Mesodermal cell (in vitro differentiated cells): ENCODE measurements at regions not wholly inside any gene's neighbourhood (a gene's known extent, or its start where the extent isn't known, plus 50 kb on each side); places are given as distances from the start of the nearest gene placed in this dataset.

Source experiments
- H3K27ac ChIP-seq: 2 replicates; pipeline ENCODE4 v1.7.0; 2013; ENCODE audit warnings: mild to moderate bottlenecking, low read depth, low read length, moderate library complexity; ENCODE audit not compliant: severe bottlenecking
- H3K36me3 ChIP-seq: 2 replicates; pipeline ENCODE4 v1.7.1; 2013; ENCODE audit warnings: mild to moderate bottlenecking, low read length, moderate library complexity; ENCODE audit not compliant: control insufficient read depth, insufficient read depth
- H3K4me1 ChIP-seq: one replicate; pipeline ENCODE4 v1.7.1; 2013; ENCODE audit warnings: mild to moderate bottlenecking, low read length; ENCODE audit not compliant: insufficient read depth, control insufficient read depth, poor library complexity, severe bottlenecking
- H3K4me3 ChIP-seq: 2 replicates; pipeline ENCODE4 v1.7.0; 2013; ENCODE audit warnings: low read length, control low read depth, mild to moderate bottlenecking; ENCODE audit not compliant: insufficient read depth, poor library complexity, severe bottlenecking; ENCODE audit errors: extremely low read depth
- H3K9me3 ChIP-seq: 2 replicates; pipeline ENCODE4 v1.7.1; 2013; ENCODE audit warnings: mild to moderate bottlenecking, low read length, moderate library complexity; ENCODE audit not compliant: control insufficient read depth
- WGBS, 2 experiments: methylation state at CpG; one replicate each; pipeline ENCODE4 v1.1.5; 2013; ENCODE audit warnings: missing lambda C conversion rate in 2 of 2; ENCODE audit not compliant: insufficient coverage in 2 of 2; 5-methylcytosine and 5-hydroxymethylcytosine counted together

DNA sequence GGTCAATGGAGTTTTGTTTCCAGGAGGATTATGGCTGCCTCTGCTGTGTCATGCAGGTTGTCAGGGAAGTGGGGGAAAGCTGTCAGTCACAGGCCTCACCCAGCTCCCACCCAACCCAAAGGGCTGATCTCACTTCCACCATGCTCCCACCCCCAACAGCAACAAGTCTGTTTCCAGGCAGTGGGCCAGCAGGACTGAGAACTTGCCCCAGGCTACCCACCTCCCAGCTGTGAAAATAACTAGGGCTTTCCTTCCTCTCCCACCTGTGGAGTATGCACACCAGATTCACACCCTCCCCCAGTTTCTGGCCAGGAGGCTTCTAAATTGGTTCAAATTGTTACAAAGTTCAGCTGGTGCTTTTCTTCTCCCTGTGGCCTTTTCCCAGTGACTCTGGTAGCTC is 95.6 kb upstream of the ACVR1 start:
- Histone ChIP-seq H3K4me1 (no peaks in the 10 kb centered on the region), H3K4me3 (no peak overlapping the region), H3K9me3 (no peaks in the 10 kb centered on the region), H3K36me3 (no peaks in the 10 kb centered on the region), H3K27ac (no peak overlapping the region)

DNA sequence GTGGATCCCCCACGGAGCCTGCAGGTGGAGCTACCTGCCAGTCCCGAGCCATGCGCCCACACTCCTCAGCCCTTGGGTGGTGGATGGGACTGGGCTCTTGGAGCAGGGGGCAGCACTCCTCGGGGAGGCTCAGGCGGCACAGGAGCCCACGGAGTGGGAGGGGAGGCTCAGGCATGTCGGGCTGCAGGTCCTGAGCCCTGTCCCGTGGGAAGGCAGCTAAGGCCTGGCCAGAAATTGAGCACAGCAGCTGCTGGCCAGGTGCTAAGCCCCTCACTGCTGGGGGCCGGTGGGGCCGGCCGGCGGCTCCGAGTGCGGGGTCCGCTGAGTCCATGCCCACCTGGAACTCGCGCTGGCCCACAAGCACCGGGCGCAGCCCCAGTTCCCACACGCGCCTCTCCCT is 91.7 kb upstream of the ACVR1 start:
- Histone ChIP-seq H3K27ac (no peak overlapping the region), H3K9me3 (no peaks in the 10 kb centered on the region), H3K36me3 (no peaks in the 10 kb centered on the region), H3K4me3 (no peak overlapping the region), H3K4me1 (no peaks in the 10 kb centered on the region)
- 95 to 96% methylated on average over 18 to 19 of the region's 21 CpGs for WGBS, 2 experiments

DNA sequence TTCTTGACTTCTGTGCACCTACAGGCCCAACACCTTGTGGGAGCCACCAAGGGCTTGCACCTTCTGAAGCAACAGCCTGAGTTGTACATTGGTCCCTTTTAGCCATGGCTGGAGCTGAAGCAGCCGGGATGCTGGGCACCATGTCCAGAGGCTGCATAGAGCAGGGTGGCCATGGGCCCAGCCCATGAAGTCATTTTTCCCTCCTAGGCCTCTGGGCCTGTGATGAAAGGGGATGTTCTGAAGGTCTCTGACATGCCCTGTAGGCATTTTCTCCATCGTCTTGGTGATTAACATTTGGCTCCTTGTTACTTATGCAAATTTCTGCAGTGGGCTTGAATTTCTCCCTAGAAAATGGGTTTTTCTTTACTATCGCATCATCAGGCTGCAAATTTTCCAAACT is 83.1 kb upstream of the ACVR1 start:
- no peak overlapping the region for H3K4me3 ChIP-seq
- no peaks in the 10 kb centered on the region for H3K4me1 ChIP-seq
- 81 to 90% methylated on average over 3 of the region's 3 CpGs for WGBS, 2 experiments
- no peak overlapping the region for H3K27ac ChIP-seq
- H3K9me3 ChIP-seq: peaks cover 5% of the 10 kb centered on the region
- H3K36me3 ChIP-seq: no peaks in the 10 kb centered on the region

DNA sequence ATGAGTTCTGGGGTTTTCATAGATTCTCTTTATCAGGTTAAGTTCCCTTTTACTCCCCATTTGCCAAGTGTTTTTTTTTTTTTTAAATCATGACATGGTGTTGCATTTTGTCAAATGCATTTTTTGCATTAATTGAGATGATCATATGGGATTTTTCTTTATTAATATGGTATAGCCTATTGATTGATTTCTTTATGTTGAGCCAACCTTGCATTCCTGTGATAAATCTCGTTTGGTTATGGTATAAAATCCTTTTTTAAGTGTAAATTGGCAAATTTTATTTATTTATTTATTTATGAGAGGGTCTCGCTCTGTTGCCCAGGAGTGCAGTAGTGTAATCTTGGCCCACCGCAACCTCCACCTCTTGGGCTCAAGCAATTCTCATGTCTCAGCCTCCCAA is 81.5 kb upstream of the ACVR1 start:
- H3K36me3 ChIP-seq: no peaks in the 10 kb centered on the region
- no peaks in the 10 kb centered on the region for H3K4me1 ChIP-seq
- peaks cover 5% of the 10 kb centered on the region for H3K9me3 ChIP-seq
- no peak overlapping the region for H3K4me3 ChIP-seq
- no CpG with 5 or more reads among the region's 3 CpGs for WGBS, 2 experiments
- H3K27ac ChIP-seq: no peak overlapping the region

DNA sequence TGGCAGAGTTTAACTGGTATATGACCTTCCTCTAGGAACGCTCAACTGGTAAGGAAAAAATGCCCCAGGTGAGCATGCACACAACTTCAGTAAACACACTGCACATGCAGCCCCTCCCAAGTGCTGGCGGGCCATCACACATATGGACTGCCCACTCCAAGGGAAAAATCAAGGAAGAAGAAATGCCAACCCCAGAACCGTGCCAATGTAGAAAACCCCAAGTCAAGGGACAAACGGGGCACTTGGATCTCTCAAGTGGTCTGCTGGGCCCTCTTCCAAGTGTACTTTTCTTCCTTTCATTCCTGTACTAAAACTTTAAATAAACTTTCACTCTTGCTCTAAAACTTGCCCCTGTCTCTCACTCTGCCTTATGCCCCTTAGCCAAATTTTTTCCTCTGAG is 76.4 kb upstream of the ACVR1 start:
- Histone ChIP-seq H3K4me1 (no peaks in the 10 kb centered on the region), H3K4me3 (no peak overlapping the region), H3K36me3 (no peaks in the 10 kb centered on the region), H3K27ac (no peak overlapping the region), H3K9me3 (no peaks in the 10 kb centered on the region)
- 86% methylated on average over 3 to 4 of the region's 4 CpGs for WGBS, 2 experiments

DNA sequence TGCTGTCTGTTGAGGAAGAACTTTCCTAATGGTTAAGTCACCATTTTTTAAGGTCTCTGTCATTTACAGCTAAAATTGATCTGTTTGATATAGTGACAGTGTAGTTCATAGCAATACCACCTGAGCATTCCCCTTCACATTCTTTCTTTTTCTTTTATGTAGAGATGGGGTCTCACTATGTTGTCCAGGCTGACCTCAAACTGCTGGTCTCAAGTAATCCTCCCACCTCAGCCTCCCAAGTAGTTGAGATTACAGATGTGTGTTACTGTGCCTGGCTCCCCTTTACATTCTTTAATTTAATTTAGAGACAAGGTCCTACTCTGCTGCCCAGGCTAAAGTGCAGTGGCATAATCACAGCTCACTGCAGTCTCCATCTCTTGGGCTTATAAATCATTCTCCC is 72.7 kb upstream of the ACVR1 start:
- H3K4me3 ChIP-seq: no peak overlapping the region

DNA sequence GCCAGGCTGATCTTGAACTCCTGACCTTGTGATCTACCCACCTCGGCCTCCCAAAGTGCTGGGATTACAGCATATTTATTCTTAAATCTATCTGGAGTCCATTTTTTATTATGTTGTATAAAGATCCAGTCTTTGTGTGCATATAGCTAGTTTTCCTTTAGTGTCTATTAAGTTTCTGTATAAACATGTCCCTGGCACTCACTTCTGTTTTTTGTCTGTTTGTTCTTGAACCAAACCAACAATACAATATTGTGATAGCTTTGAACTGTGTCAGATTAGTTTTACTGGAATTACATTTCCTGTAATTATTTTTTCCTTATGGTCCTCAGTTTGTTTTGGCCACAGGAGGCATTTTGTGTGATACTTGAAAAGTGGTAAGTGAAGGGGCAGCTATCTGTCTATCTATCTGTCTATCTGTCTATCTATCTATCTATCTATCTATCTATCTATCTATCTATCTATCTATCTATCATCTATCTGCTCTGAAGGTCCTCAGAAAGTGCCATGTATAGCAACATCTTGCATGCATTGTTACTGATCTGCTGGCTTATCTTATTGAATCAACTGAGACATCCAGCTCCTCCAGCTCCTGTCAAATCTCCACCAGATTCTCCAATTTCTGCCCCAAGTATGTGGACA is 70.9 kb upstream of the ACVR1 start:
- Histone ChIP-seq H3K27ac (no peak overlapping the region), H3K4me1 (no peaks in the 10 kb centered on the region), H3K9me3 (no peaks in the 10 kb centered on the region), H3K4me3 (no peak overlapping the region), H3K36me3 (no peaks in the 10 kb centered on the region)
- no CpG with 5 or more reads among the region's 1 CpG for WGBS, 2 experiments

More for the DNA sequence above, 72.7 kb upstream of the ACVR1 start:
- Histone ChIP-seq H3K36me3 (no peaks in the 10 kb centered on the region), H3K9me3 (no peaks in the 10 kb centered on the region), H3K4me1 (no peaks in the 10 kb centered on the region), H3K27ac (no peak overlapping the region)

DNA sequence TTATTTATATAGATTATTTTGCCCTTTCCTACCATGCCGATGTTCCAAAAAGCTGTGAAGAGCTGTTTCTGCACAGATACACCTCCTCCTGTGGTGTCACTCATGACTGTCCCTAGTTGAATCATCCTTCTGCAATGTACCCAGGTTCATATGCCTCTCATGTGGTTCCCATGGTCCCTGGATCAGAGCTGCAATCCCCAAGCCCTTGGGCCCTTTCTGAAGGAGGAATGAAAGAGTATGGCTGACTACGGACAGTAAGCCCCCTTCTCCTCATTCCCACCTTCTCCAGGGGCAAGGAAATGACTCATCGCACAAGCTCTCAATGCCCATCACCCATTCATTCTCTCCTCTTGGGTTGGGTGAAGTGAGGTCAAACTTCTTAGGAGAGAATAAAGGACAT is 63.9 kb upstream of the ACVR1 start:
- peaks cover 29% of the 10 kb centered on the region for H3K4me1 ChIP-seq
- H3K27ac ChIP-seq: no peak overlapping the region
- H3K9me3 ChIP-seq: no peaks in the 10 kb centered on the region
- WGBS, 2 experiments: 83 to 100% methylated on average over 1 of the region's 3 CpGs
- no peak overlapping the region for H3K4me3 ChIP-seq
- H3K36me3 ChIP-seq: no peaks in the 10 kb centered on the region

DNA sequence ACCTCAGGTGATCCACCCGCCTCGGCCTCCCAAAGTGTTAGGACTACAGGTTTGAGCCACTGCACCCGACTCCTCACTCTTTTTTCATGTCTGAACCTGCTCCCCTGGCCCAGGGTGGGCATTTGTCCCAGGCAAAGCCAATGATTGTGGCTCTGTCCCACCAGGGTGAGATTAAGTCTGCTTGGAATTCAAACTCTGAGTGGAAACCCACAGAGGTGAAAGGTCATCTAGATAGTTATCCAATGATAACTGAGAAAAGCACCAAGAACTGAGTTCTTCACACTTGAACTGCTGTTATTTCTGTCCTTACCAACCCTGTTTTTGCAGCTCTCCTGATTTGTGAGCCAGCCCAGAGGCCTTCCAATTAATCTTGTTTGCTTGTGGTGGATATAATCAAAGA is 62.4 kb upstream of the ACVR1 start:
- H3K4me1 ChIP-seq: peaks cover 29% of the 10 kb centered on the region
- H3K27ac ChIP-seq: peak overlapping the region; percentile 36
- no peak overlapping the region for H3K4me3 ChIP-seq
- H3K9me3 ChIP-seq: no peaks in the 10 kb centered on the region
- H3K36me3 ChIP-seq: no peaks in the 10 kb centered on the region
- 89 to 94% methylated on average over 3 of the region's 3 CpGs for WGBS, 2 experiments

DNA sequence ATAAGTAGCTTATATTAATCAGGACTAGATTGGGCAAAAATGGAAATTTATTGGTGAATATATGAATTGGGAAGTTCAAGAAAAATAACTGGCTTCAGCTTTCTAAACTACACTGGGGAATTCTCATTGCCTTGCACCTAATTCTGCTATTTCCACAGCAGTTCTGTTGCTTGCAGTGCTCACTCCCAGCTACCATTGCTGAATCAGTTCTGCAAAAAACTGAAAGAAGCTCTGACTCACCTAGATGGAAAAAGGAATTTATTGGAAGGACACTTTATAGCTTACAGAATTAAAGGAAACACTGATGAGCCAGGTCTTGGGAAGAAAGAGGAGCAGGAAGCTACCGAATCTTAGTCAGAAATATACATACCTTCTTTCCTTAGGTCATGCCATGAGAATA is 60.3 kb upstream of the ACVR1 start:
- peaks cover 33% of the 10 kb centered on the region for H3K4me1 ChIP-seq
- no peak overlapping the region for H3K4me3 ChIP-seq
- no peaks in the 10 kb centered on the region for H3K36me3 ChIP-seq
- WGBS, 2 experiments: no CpG with 5 or more reads among the region's 1 CpG
- no peak overlapping the region for H3K27ac ChIP-seq
- H3K9me3 ChIP-seq: no peaks in the 10 kb centered on the region

DNA sequence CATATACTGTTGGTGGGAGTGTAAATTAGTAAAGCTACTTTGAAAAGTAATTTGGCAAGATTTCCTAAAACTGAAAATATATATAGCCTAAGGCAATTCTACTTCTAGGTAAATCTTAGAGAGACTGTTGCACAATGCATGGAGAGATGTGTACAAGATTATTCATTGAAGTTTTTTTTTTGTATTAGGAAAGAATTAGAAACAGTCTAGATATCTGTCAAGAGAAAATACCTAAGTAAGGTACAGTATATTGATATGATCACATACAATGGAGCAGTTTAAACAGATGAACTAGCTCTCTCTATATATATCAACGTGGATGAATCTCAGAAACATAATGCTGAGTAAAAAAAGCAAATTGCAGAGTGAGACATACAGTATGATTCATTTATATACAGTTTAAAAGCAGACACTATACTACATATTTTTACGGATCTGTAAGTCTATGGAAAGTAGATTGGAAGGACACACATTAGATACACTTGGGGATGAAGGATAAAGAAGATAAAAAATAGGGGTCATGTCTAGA is 59.3 kb upstream of the ACVR1 start:
- Histone ChIP-seq H3K4me3 (no peak overlapping the region), H3K27ac (no peak overlapping the region), H3K36me3 (no peaks in the 10 kb centered on the region), H3K9me3 (no peaks in the 10 kb centered on the region), H3K4me1 (peaks cover 28% of the 10 kb centered on the region)
- 100% methylated on average over 1 of the region's 2 CpGs; no CpG with 5 or more reads in 1 of the 2 experiments for WGBS, 2 experiments
